ENCODE measurements at regions not wholly inside any gene's neighbourhood (a gene's known extent, or its start where the extent isn't known, plus 50 kb on each side); places are given as distances from the start of the nearest gene placed in this dataset.

DNA sequence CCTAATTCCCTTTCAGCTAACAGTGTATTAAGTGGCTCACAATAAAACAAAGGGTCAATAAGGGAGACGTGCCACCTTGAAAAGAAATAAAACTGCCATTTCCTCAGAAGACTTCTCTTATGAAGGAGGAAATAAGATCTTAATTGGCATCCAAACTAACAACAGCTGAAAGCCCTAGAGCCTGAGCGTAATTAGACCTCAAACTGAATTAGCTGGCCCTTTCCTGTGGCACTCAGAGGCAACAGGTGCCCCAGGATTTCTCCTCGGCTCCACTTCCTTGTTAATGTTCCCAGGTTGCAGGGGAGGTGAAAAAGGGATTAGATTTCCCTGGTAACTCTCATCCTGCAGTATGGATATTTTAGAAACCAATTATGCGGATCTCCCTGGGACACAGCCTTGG is 804.3 kb downstream of the DCDC2C start:
- TF ChIP-seq POLR2AphosphoS5 (IDR thresholded peaks at IDR 0.05; ENCODE audit: low read depth, low read length): no peak

DNA sequence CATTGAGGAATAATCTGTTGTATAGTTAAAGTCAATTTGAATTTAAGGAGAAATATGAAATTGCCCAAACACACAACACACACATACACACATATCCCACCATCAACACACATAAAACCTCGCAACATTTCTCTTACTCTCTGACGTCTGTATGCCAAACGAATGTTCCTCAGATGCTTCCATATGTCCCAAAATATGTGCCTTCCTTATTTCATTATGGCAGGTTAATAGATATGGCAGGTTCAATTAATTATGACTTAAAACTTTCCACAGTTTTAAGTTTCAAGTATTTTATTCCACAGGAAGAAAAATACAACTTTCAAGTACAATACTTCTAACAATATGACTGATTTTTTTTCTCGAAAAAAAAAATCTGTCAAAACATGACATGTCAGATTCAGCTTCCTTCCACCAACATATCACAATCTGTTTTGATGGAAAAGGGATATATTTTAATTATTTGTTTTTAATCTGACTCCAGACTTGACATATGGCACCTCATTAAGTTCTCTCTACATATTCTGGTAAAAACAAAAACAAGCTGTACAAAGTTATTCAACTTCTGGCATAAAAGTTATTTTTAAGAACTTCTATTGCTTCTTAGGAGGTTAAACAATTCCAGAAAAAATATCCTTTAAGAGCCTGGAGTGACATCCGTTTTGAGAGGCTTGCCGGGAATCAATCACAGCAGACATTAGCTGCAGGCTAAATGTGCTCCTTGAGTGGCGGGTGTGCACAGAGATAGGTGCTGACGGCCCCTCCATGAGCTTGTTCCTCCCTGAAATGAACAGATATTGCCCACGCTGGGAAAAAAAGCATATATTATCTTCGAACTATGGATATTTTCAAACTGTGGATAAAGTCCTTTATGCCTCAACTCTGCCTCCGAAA is 812.7 kb downstream of the DCDC2C start:
- TF ChIP-seq FOXP2 (optimal IDR thresholded peaks at IDR 0.05; ENCODE audit: borderline replicate concordance, extremely low read depth, extremely low read length, insufficient read depth) (no peak), TAF1 (IDR thresholded peaks at IDR 0.05; ENCODE audit: borderline replicate concordance, insufficient read depth, low read length) (no peak), POLR2AphosphoS5 (IDR thresholded peaks at IDR 0.05; ENCODE audit: low read depth, low read length) (no peak)
- TF ChIP-seq, protein P1, sequence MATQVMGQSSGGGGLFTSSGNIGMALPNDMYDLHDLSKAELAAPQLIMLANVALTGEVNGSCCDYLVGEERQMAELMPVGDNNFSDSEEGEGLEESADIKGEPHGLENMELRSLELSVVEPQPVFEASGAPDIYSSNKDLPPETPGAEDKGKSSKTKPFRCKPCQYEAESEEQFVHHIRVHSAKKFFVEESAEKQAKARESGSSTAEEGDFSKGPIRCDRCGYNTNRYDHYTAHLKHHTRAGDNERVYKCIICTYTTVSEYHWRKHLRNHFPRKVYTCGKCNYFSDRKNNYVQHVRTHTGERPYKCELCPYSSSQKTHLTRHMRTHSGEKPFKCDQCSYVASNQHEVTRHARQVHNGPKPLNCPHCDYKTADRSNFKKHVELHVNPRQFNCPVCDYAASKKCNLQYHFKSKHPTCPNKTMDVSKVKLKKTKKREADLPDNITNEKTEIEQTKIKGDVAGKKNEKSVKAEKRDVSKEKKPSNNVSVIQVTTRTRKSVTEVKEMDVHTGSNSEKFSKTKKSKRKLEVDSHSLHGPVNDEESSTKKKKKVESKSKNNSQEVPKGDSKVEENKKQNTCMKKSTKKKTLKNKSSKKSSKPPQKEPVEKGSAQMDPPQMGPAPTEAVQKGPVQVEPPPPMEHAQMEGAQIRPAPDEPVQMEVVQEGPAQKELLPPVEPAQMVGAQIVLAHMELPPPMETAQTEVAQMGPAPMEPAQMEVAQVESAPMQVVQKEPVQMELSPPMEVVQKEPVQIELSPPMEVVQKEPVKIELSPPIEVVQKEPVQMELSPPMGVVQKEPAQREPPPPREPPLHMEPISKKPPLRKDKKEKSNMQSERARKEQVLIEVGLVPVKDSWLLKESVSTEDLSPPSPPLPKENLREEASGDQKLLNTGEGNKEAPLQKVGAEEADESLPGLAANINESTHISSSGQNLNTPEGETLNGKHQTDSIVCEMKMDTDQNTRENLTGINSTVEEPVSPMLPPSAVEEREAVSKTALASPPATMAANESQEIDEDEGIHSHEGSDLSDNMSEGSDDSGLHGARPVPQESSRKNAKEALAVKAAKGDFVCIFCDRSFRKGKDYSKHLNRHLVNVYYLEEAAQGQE (IDR thresholded peaks at IDR 0.05; ENCODE audit: insufficient read depth in 1 of 2, low read depth in 2 of 2, low read length in 2 of 2): no peak

DNA sequence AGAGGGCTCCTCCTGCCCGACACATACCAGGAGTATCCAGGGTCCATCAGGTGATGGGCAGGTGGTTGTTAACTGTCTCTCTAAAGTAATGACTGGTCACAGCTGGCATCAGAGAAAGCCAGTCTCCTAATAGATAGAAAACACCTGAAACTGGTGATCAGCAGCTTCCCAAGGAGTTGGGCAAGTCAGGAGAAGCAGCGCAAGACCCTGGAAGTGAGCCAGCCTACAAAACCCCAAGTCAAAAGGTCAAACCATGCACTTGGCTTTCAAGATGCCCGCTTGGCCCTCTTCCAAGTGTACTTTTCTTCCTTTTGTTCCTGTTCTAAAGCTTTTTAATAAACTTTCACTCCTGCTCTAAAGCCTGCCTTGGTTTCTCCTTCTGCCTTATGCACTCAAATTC is 815.2 kb downstream of the DCDC2C start:
- no peak for TF ChIP-seq TAF1 (IDR thresholded peaks at IDR 0.05; ENCODE audit: borderline replicate concordance, insufficient read depth, low read length)
- TF ChIP-seq POLR2AphosphoS5 (IDR thresholded peaks at IDR 0.05; ENCODE audit: low read depth, low read length): no peak
- TF ChIP-seq FOXP2 (optimal IDR thresholded peaks at IDR 0.05; ENCODE audit: borderline replicate concordance, extremely low read depth, extremely low read length, insufficient read depth): no peak
- no peak for TF ChIP-seq SIN3A (IDR thresholded peaks at IDR 0.05; ENCODE audit: borderline replicate concordance, insufficient read depth, low read length)
- TF ChIP-seq, protein P1 (IDR thresholded peaks at IDR 0.05; ENCODE audit: insufficient read depth in 1 of 2, low read depth in 2 of 2, low read length in 2 of 2): no peak

DNA sequence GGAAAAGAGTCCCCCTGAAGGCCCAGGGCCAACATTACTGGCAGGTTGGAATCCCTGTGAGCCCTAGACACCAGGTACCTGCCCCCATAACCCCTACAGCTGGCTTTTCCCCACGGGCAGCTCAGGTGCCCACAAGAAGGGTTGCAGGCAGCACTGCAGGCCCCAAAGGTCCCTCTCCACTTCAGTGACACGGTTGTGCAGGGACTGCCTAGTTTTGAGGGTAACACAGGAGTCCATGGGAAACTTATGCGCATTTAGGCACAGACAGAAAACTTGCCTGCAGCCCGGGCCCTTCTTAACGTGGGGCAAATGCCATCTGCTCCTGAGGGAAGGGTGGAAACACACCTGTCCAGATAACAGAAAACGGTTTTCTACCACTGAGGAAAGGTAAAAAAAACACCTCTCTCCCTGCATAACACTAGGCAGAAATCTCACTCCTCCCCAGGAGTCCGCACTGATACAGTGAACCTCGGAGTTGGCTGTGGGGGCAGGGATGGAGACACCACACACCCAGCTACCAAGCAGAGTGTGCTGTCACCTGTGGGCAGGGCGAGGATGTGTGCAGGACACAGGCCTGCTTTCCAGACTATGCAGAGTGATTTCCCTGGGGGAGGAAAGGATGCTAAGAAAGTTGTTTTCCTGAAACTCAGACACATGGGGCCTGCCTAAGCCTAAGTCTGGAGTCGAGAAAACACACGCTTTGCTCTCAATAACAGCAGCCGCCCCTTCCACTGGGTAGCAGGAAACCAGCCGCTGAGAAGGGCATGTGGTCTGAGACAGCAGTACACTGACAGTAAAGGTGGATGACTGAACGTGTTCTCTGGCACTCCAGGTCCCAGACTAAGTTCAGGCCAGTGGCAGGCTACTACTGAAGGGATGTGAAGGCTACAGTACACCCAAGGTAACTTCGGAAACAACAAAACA is 819.4 kb downstream of the DCDC2C start:
- TF ChIP-seq TAF1 (IDR thresholded peaks at IDR 0.05; ENCODE audit: borderline replicate concordance, insufficient read depth, low read length) (no peak), POLR2AphosphoS5 (IDR thresholded peaks at IDR 0.05; ENCODE audit: low read depth, low read length) (no peak), FOXP2 (optimal IDR thresholded peaks at IDR 0.05; ENCODE audit: borderline replicate concordance, extremely low read depth, extremely low read length, insufficient read depth) (no peak), SIN3A (IDR thresholded peaks at IDR 0.05; ENCODE audit: borderline replicate concordance, insufficient read depth, low read length) (no peak)
- TF ChIP-seq, protein P1 (IDR thresholded peaks at IDR 0.05; ENCODE audit: insufficient read depth in 1 of 2, low read depth in 2 of 2, low read length in 2 of 2): no peak

DNA sequence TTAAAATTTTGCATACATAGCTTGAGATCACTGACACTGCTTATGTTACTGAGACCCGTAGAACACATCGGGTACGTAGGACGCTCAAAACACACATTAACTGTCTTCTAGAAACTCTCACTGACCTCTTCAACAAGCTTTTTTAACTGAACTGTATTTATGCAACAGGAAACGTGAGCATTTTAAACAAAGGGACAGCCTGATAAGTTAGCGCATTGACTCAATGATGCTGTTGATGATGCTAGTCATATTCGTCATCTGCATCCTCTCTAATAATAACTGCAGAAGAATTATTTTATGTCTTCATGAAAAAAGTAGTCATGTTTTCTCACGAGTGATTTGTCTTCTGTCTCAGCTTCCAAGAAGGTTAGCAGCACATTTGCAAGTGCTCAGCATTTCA is 824.0 kb downstream of the DCDC2C start:
- TF ChIP-seq FOXP2 (optimal IDR thresholded peaks at IDR 0.05; ENCODE audit: borderline replicate concordance, extremely low read depth, extremely low read length, insufficient read depth) (no peak), TAF1 (IDR thresholded peaks at IDR 0.05; ENCODE audit: borderline replicate concordance, insufficient read depth, low read length) (no peak), SIN3A (IDR thresholded peaks at IDR 0.05; ENCODE audit: borderline replicate concordance, insufficient read depth, low read length) (no peak), POLR2AphosphoS5 (IDR thresholded peaks at IDR 0.05; ENCODE audit: low read depth, low read length) (no peak)
- TF ChIP-seq, protein P1 (IDR thresholded peaks at IDR 0.05; ENCODE audit: insufficient read depth in 1 of 2, low read depth in 2 of 2, low read length in 2 of 2): no peak
